ENCODE measurements at regions not wholly inside any gene's neighbourhood (a gene's known extent, or its start where the extent isn't known, plus 50 kb on each side); places are given as distances from the start of the nearest gene placed in this dataset.
"Not testable (repeated sequence)": the region's sequence is repeated elsewhere in the genome, so short reads cannot be mapped to it uniquely, and the experiment has no call there.

- Histone ChIP-seq H3K4me3 (ENCODE audit: low read depth, low read length) (no peak overlapping the region), H3K27me3 (ENCODE audit: control insufficient read depth, insufficient read depth, low read length) (no peaks in the 10 kb centered on the region), H3K36me3 (ENCODE audit: control insufficient read depth, insufficient read depth, low read length) (no peaks in the 10 kb centered on the region)
- DNase-seq (ENCODE audit: low read depth) = no peak
- TF ChIP-seq CTCF (IDR thresholded peaks at IDR 0.05; ENCODE audit: insufficient read depth, low read length, poor library complexity, severe bottlenecking) = no peak
These were observed 775.9 kb downstream of the CENPC start for GRCh38 chr4:66769441-66769840.

- Histone ChIP-seq H3K27me3 (ENCODE audit: control insufficient read depth, insufficient read depth, low read length) (no peaks in the 10 kb centered on the region), H3K36me3 (ENCODE audit: control insufficient read depth, insufficient read depth, low read length) (no peaks in the 10 kb centered on the region), H3K4me3 (ENCODE audit: low read depth, low read length) (no peak overlapping the region)
- DNase-seq (ENCODE audit: low read depth) = no peak
- no peak for TF ChIP-seq CTCF (IDR thresholded peaks at IDR 0.05; ENCODE audit: insufficient read depth, low read length, poor library complexity, severe bottlenecking)
These were observed 777.9 kb downstream of the CENPC start for GRCh38 chr4:66767442-66767841.

- TF ChIP-seq CTCF (IDR thresholded peaks at IDR 0.05; ENCODE audit: insufficient read depth, low read length, poor library complexity, severe bottlenecking) = no peak
- Histone ChIP-seq H3K27me3 (ENCODE audit: control insufficient read depth, insufficient read depth, low read length) (no peaks in the 10 kb centered on the region), H3K4me3 (ENCODE audit: low read depth, low read length) (no peak overlapping the region), H3K36me3 (ENCODE audit: control insufficient read depth, insufficient read depth, low read length) (no peaks in the 10 kb centered on the region)
- no peak for DNase-seq (ENCODE audit: low read depth)
These were observed 778.7 kb downstream of the CENPC start for GRCh38 chr4:66766557-66766956.

GRCh38 chr4:66750273-66750672, 795.0 kb downstream of the CENPC start:
- H3K36me3 ChIP-seq (ENCODE audit: control insufficient read depth, insufficient read depth, low read length) = no peaks in the 10 kb centered on the region
- peak; percentile 12 for DNase-seq (ENCODE audit: low read depth)
- TF ChIP-seq CTCF (IDR thresholded peaks at IDR 0.05; ENCODE audit: insufficient read depth, low read length, poor library complexity, severe bottlenecking) = no peak
- no peak overlapping the region for H3K4me3 ChIP-seq (ENCODE audit: low read depth, low read length)
- no peaks in the 10 kb centered on the region for H3K27me3 ChIP-seq (ENCODE audit: control insufficient read depth, insufficient read depth, low read length)

GRCh38 chr4:66746918-66747317, 798.4 kb downstream of the CENPC start:
- not testable (repeated sequence) for H3K4me3 ChIP-seq (ENCODE audit: low read depth, low read length); DNase-seq (ENCODE audit: low read depth); H3K27me3 ChIP-seq (ENCODE audit: control insufficient read depth, insufficient read depth, low read length); H3K36me3 ChIP-seq (ENCODE audit: control insufficient read depth, insufficient read depth, low read length)

GRCh38 chr4:66741081-66741480, 804.2 kb downstream of the CENPC start:
- H3K27me3 ChIP-seq (ENCODE audit: control insufficient read depth, insufficient read depth, low read length) = no peaks in the 10 kb centered on the region
- no peak for TF ChIP-seq CTCF (IDR thresholded peaks at IDR 0.05; ENCODE audit: insufficient read depth, low read length, poor library complexity, severe bottlenecking)
- DNase-seq (ENCODE audit: low read depth) = no peak

More at GRCh38 chr4:66741081-66741480, 804.2 kb downstream of the CENPC start:
- Histone ChIP-seq H3K36me3 (ENCODE audit: control insufficient read depth, insufficient read depth, low read length) (no peaks in the 10 kb centered on the region), H3K4me3 (ENCODE audit: low read depth, low read length) (no peak overlapping the region)
